Omental fat pad (tissue), 3 donors: ENCODE measurements at regions not wholly inside any gene's neighbourhood (a gene's known extent, or its start where the extent isn't known, plus 50 kb on each side); places are given as distances from the start of the nearest gene placed in this dataset.
"Not testable (repeated sequence)": the region's sequence is repeated elsewhere in the genome, so short reads cannot be mapped to it uniquely, and the experiment has no call there.

Experiments used
- ATAC-seq: fragments of 150-250 bp; one replicate; pipeline ENCODE4 v1.9.1; 2016; ENCODE audit warnings: mild to moderate bottlenecking, moderate library complexity; ENCODE audit not compliant: low FRiP score
- DNase-seq: peaks from one replicate; pipeline ENCODE4 v3.0.0-alpha.2; 2019; ENCODE audit warnings: low spot score
- TF ChIP-seq, protein P1 (sequence below), 3 donors: fragments of 450-650 bp; IDR thresholded peaks; one replicate each; pipeline ENCODE4 v1.5.1; 2016 to 2017; ENCODE audit warnings: antibody characterized with exemption in 3 of 3, mild to moderate bottlenecking in 3 of 3, moderate library complexity in 2 of 3

- DNase-seq (no peak), ATAC-seq (no peak)
- TF ChIP-seq, protein P1, sequence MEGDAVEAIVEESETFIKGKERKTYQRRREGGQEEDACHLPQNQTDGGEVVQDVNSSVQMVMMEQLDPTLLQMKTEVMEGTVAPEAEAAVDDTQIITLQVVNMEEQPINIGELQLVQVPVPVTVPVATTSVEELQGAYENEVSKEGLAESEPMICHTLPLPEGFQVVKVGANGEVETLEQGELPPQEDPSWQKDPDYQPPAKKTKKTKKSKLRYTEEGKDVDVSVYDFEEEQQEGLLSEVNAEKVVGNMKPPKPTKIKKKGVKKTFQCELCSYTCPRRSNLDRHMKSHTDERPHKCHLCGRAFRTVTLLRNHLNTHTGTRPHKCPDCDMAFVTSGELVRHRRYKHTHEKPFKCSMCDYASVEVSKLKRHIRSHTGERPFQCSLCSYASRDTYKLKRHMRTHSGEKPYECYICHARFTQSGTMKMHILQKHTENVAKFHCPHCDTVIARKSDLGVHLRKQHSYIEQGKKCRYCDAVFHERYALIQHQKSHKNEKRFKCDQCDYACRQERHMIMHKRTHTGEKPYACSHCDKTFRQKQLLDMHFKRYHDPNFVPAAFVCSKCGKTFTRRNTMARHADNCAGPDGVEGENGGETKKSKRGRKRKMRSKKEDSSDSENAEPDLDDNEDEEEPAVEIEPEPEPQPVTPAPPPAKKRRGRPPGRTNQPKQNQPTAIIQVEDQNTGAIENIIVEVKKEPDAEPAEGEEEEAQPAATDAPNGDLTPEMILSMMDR (IDR thresholded peaks at IDR 0.05): no peak
Observed at GRCh38 chr5:24225051-24225450, 419.7 kb downstream of the CDH10 start.

- DNase-seq (no peak), ATAC-seq (no peak)
- TF ChIP-seq, protein P1 (IDR thresholded peaks at IDR 0.05): no peak
Observed at GRCh38 chr5:24226479-24226878, 418.3 kb downstream of the CDH10 start.

DNA sequence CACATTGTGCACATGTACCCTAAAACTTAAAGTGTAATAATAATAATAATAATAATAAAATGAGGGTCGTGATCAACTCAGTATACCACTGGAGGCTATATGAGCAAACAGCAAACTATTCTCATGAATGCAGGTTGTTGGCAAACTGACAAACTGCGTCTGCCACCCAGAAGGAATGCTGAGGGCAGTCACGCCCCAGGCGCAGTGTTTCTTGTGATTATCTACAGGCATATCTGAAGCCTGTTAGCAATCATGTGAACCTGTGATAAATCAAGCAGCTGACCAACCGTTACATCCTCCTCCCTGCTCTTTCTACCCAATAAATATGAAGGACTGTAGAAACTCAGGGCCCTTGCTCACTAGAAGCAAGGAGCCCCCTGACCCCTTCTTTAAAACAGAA lies 416.9 kb downstream of the CDH10 start:
- not testable (repeated sequence) for DNase-seq, ATAC-seq

DNA sequence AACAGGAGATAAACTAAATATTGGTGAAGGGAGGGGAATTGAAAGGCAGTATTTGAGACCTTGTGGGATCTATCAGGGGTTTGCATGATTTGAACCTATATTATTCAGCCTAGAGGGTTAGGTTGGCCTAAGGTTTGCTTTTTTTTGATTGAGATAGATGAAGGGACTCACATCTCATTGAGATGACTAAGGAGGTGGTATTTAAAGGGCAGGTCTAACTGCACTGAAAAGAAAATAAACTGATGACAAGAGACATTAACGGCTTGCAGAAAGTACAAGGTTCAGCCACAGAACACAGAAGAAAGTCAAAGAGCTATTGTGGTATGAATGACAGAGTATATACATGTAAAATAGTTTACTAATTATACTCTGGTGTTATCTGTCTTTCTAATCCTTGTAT lies 412.7 kb downstream of the CDH10 start:
- ATAC-seq (no peak), DNase-seq (no peak)
- TF ChIP-seq, protein P1 (IDR thresholded peaks at IDR 0.05): no peak

DNA sequence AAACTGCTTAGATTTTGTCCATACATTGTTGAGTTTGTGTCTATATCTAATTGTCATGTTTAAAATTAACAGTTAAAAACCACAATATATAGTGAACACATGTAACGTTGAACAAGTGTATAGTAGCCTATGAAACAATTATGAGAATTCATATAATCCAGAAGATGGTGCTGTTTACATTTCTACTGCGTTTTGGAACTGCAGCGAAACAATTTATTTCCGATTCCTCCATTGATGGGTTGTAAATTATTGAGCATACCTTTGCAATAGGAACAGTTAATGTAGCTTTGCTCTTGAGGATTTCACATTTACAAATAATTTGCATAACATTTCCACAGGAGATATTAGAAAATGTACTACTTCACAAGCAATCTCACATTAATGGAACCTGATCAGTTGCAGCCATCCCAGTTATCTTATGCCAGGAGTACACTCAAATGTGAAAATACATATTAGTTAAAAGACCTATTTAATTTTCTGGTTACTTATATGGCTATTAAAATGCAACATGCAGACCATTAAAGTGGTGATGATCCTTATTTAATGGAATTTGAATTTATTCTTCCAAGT lies 411.8 kb downstream of the CDH10 start:
- no peak for ATAC-seq
- TF ChIP-seq, protein P1 (IDR thresholded peaks at IDR 0.05): no peak
- DNase-seq: no peak

GRCh38 chr5:24235946-24236345 lies 408.8 kb downstream of the CDH10 start:
- DNase-seq (no peak), ATAC-seq (no peak)
- TF ChIP-seq, protein P1 (IDR thresholded peaks at IDR 0.05): no peak

DNA sequence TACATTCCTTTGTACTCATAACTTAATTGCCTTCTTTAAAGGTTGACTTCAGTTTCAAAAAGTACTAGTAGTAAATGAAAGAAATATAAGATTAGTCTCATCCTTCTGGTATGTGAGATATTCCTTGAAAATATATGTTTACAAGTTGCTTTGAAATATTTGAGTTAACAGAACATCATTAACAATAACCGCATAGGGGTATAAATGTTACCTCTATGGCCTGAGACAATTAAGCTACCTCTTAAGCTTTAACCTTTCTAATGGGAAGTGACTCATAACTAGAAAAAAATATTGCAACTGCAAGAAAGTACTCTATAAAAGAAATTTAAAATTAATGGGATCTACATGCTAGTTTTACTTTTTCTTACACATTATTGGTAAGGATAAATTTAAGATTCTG lies 399.0 kb downstream of the CDH10 start:
- TF ChIP-seq, protein P1 (IDR thresholded peaks at IDR 0.05): no peak
- ATAC-seq (no peak), DNase-seq (no peak)

GRCh38 chr5:24264547-24264946 lies 380.2 kb downstream of the CDH10 start:
- TF ChIP-seq, protein P1 (IDR thresholded peaks at IDR 0.05): no peak
- no peak for ATAC-seq
- no peak for DNase-seq
